Erythroblast (primary cell): ENCODE measurements at regions not wholly inside any gene's neighbourhood (a gene's known extent, or its start where the extent isn't known, plus 50 kb on each side); places are given as distances from the start of the nearest gene placed in this dataset.

Experiments used
- GATA1 ChIP-seq: IDR thresholded peaks from 2 replicates; pipeline ENCODE4 v1.6.1; 2011; ENCODE audit warnings: low read depth, mild to moderate bottlenecking, control low read depth, low read length, moderate library complexity
- POLR2A ChIP-seq: IDR thresholded peaks from 2 replicates; pipeline ENCODE4 v1.6.1; 2011; ENCODE audit warnings: mild to moderate bottlenecking, low read length

DNA sequence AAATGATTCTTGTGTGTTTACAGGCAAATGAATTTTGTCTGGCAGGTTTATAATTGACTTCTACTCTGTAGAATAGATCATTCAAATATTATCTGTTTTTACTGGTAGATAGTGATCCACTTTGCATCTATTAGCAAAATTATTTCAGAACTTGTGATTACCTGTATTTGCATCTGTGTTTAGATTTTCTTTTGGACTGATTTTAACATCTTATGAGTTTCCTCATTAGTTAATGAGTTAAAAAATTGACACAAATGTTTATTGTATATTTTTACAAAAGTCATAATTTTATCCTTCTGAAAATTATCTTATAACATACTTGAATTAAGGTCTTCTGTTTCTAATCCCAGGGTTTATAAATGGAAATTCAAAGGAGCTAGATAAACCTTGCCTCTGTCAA, 132.0 kb upstream of the KCNJ16 start:
- TF ChIP-seq POLR2A (no peak), GATA1 (no peak)
